A172 (cell line): ENCODE measurements at regions not wholly inside any gene's neighbourhood (a gene's known extent, or its start where the extent isn't known, plus 50 kb on each side); places are given as distances from the start of the nearest gene placed in this dataset.

Source experiments
- DNase-seq: peaks from one replicate; pipeline ENCODE4 v3.0.0-alpha.2; 2015; ENCODE audit warnings: low spot score

- no peak for DNase-seq
Measured at GRCh38 chr14:99322731-99323599, 51.0 kb upstream of the BCL11B start.

- no peak for DNase-seq
Measured at GRCh38 chr14:99321955-99322730, 50.1 kb upstream of the BCL11B start.
